ENCODE measurements at regions not wholly inside any gene's neighbourhood (a gene's known extent, or its start where the extent isn't known, plus 50 kb on each side); places are given as distances from the start of the nearest gene placed in this dataset.

GRCh38 chr5:162324328-162324727 lies 256.8 kb downstream of the GABRG2 start:
- TF ChIP-seq, protein P1, sequence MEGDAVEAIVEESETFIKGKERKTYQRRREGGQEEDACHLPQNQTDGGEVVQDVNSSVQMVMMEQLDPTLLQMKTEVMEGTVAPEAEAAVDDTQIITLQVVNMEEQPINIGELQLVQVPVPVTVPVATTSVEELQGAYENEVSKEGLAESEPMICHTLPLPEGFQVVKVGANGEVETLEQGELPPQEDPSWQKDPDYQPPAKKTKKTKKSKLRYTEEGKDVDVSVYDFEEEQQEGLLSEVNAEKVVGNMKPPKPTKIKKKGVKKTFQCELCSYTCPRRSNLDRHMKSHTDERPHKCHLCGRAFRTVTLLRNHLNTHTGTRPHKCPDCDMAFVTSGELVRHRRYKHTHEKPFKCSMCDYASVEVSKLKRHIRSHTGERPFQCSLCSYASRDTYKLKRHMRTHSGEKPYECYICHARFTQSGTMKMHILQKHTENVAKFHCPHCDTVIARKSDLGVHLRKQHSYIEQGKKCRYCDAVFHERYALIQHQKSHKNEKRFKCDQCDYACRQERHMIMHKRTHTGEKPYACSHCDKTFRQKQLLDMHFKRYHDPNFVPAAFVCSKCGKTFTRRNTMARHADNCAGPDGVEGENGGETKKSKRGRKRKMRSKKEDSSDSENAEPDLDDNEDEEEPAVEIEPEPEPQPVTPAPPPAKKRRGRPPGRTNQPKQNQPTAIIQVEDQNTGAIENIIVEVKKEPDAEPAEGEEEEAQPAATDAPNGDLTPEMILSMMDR (IDR thresholded peaks at IDR 0.05; ENCODE audit: unreplicated experiment) = no peak
- H3K27ac Mint-ChIP-seq = no peak overlapping the region
- H3K36me3 Mint-ChIP-seq = no peaks in the 10 kb centered on the region
- H3K4me3 Mint-ChIP-seq = no peak overlapping the region
- peaks cover 41% of the 10 kb centered on the region for H3K27me3 Mint-ChIP-seq (ENCODE audit: low read depth)
- no peak for DNase-seq (ENCODE audit: low spot score in 2 of 2, unreplicated experiment in 2 of 2)
- H3K9me3 Mint-ChIP-seq = peaks cover 14% of the 10 kb centered on the region
- peaks cover 35% of the 10 kb centered on the region for H3K4me1 Mint-ChIP-seq

- Mint-ChIP-seq H3K36me3 (no peaks in the 10 kb centered on the region), H3K27me3 (ENCODE audit: low read depth) (peaks cover 37% of the 10 kb centered on the region)
- TF ChIP-seq, protein P1 (IDR thresholded peaks at IDR 0.05; ENCODE audit: unreplicated experiment) = no peak
Measured at GRCh38 chr5:162325143-162325727, 257.7 kb downstream of the GABRG2 start.

GRCh38 chr5:162334944-162335343 lies 267.4 kb downstream of the GABRG2 start:
- no peak overlapping the region for H3K4me3 Mint-ChIP-seq
- no peak overlapping the region for H3K27ac Mint-ChIP-seq
- H3K4me1 Mint-ChIP-seq = no peaks in the 10 kb centered on the region
- H3K36me3 Mint-ChIP-seq = no peaks in the 10 kb centered on the region
- H3K27me3 Mint-ChIP-seq (ENCODE audit: low read depth) = no peaks in the 10 kb centered on the region
- no peak for DNase-seq (ENCODE audit: low spot score in 2 of 2, unreplicated experiment in 2 of 2)
- TF ChIP-seq, protein P1 (IDR thresholded peaks at IDR 0.05; ENCODE audit: unreplicated experiment) = no peak
- H3K9me3 Mint-ChIP-seq = peaks cover 10% of the 10 kb centered on the region

More at GRCh38 chr5:162325143-162325727, 257.7 kb downstream of the GABRG2 start:
- peaks cover 35% of the 10 kb centered on the region for H3K4me1 Mint-ChIP-seq
- H3K9me3 Mint-ChIP-seq = peaks cover 21% of the 10 kb centered on the region
- H3K27ac Mint-ChIP-seq = no peak overlapping the region
- H3K4me3 Mint-ChIP-seq = no peak overlapping the region
- no peak for DNase-seq (ENCODE audit: low spot score in 2 of 2, unreplicated experiment in 2 of 2)

GRCh38 chr5:162360373-162360931 lies 292.9 kb downstream of the GABRG2 start:
- no peaks in the 10 kb centered on the region for H3K4me1 Mint-ChIP-seq
- TF ChIP-seq, protein P1 (IDR thresholded peaks at IDR 0.05; ENCODE audit: unreplicated experiment) = no peak
- H3K27ac Mint-ChIP-seq = no peak overlapping the region
- peaks cover 22% of the 10 kb centered on the region for H3K9me3 Mint-ChIP-seq
- no peak for DNase-seq (ENCODE audit: low spot score in 2 of 2, unreplicated experiment in 2 of 2)
- no peaks in the 10 kb centered on the region for H3K36me3 Mint-ChIP-seq
- H3K4me3 Mint-ChIP-seq = no peak overlapping the region
- H3K27me3 Mint-ChIP-seq (ENCODE audit: low read depth) = no peaks in the 10 kb centered on the region

DNA sequence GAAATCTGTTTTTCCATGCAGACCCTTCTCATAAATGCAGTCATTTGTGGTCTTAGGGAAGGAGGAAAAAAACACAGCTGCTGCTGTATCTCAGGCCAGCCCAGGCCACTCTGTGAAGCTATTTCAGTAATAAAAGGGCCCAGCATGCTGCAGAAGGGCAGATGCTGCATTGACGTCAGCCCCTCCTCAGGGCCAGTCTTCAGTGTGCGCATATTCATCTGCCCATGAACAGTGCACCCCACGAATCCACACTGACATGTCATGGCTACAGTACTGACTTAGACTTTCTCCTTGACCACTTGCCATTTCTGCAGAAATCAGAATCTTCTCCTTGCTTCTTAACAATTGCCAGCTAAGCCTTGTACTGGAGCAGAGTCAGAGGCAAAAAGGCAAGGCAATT lies 304.7 kb downstream of the GABRG2 start:
- no peaks in the 10 kb centered on the region for H3K27me3 Mint-ChIP-seq (ENCODE audit: low read depth)
- no peak for DNase-seq (ENCODE audit: low spot score in 2 of 2, unreplicated experiment in 2 of 2)
- TF ChIP-seq, protein P1 (IDR thresholded peaks at IDR 0.05; ENCODE audit: unreplicated experiment) = no peak
- no peak overlapping the region for H3K27ac Mint-ChIP-seq
- no peaks in the 10 kb centered on the region for H3K36me3 Mint-ChIP-seq
- H3K9me3 Mint-ChIP-seq = peaks cover 25% of the 10 kb centered on the region
- no peaks in the 10 kb centered on the region for H3K4me1 Mint-ChIP-seq
- no peak overlapping the region for H3K4me3 Mint-ChIP-seq
